GM10248 (cell line): ENCODE measurements at regions not wholly inside any gene's neighbourhood (a gene's known extent, or its start where the extent isn't known, plus 50 kb on each side); places are given as distances from the start of the nearest gene placed in this dataset.

Experiments
- CTCF ChIA-PET: fragments of 300-600 bp; sonication (Branson Sonifier 250); formaldehyde crosslinking; extraction: SDS; loops from one replicate; lab custom pipeline; 2021; ENCODE audit warnings: antibody characterized with exemption; lab: Yijun Ruan, JAX
- POLR2A ChIA-PET: fragments of 350-650 bp; sonication (Branson Sonifier 250); formaldehyde crosslinking; extraction: SDS; loops from one replicate; lab custom pipeline; 2020; ENCODE audit warnings: antibody characterized with exemption; lab: Yijun Ruan, JAX
- DNase-seq: peaks from one replicate; pipeline ENCODE4 v3.0.0; 2012; ENCODE audit errors: extremely low spot score
- CTCF ChIP-seq: IDR thresholded peaks from 2 replicates; pipeline ENCODE4 v1.5.1; 2012; ENCODE audit warnings: mild to moderate bottlenecking, low read depth; ENCODE audit errors: extremely low read depth, missing control alignments, control extremely low read depth

GRCh38 chr20:50366270-50367103, 143.7 kb upstream of the PTPN1 start:
- POLR2A ChIA-PET: no interaction called here
- no peak for TF ChIP-seq CTCF
- no peak for DNase-seq
- CTCF ChIA-PET: no interaction called here

- no peak for TF ChIP-seq CTCF
- no peak for DNase-seq
- POLR2A ChIA-PET: no interaction called here
- CTCF ChIA-PET: no interaction called here
Measured at GRCh38 chr20:50367104-50367674, 143.0 kb upstream of the PTPN1 start.

- no peak for DNase-seq
- TF ChIP-seq CTCF: no peak
- ChIA-PET POLR2A (no interaction called here), CTCF (interaction anchor here (1.5 kb wide), 1 partner anchor 28 kb away, joined by 3 read pairs; no protein-coding TSS in a partner anchor)
Measured at GRCh38 chr20:50367739-50368375, 142.3 kb upstream of the PTPN1 start.

- ChIA-PET CTCF (interaction anchor here (1.5 to 1.9 kb wide), 2 partner anchors 28 to 30 kb away, joined by 3 to 5 read pairs; no protein-coding TSS in a partner anchor), POLR2A (no interaction called here)
- DNase-seq: no peak
- no peak for TF ChIP-seq CTCF
Measured at GRCh38 chr20:50368386-50368785, 141.8 kb upstream of the PTPN1 start.

- DNase-seq: no peak
- no peak for TF ChIP-seq CTCF
- ChIA-PET POLR2A (no interaction called here), CTCF (interaction anchor here (1.5 to 1.9 kb wide), 2 partner anchors 27 to 30 kb away, joined by 3 to 5 read pairs; no protein-coding TSS in a partner anchor)
Measured at GRCh38 chr20:50368813-50369224, 141.4 kb upstream of the PTPN1 start.
